ENCODE measurements at regions not wholly inside any gene's neighbourhood (a gene's known extent, or its start where the extent isn't known, plus 50 kb on each side); places are given as distances from the start of the nearest gene placed in this dataset.

- DNase-seq (ENCODE audit: low spot score) = no peak
These were observed 1077.9 kb upstream of the PIK3C3 start for GRCh38 chr18:40877096-40877495.

- no peak for DNase-seq (ENCODE audit: low spot score)
These were observed 1079.9 kb upstream of the PIK3C3 start for GRCh38 chr18:40875101-40875615.

GRCh38 chr18:40874233-40874632 is 1080.8 kb upstream of the PIK3C3 start:
- DNase-seq (ENCODE audit: low spot score) = no peak

GRCh38 chr18:40868110-40868858 is 1086.8 kb upstream of the PIK3C3 start:
- DNase-seq (ENCODE audit: low spot score) = peak; percentile 12

- DNase-seq (ENCODE audit: low spot score) = no peak
These were observed 1087.6 kb upstream of the PIK3C3 start for GRCh38 chr18:40867459-40867858.

GRCh38 chr18:40866968-40867367 is 1088.1 kb upstream of the PIK3C3 start:
- DNase-seq (ENCODE audit: low spot score) = no peak

- no peak for DNase-seq (ENCODE audit: low spot score)
These were observed 1088.9 kb upstream of the PIK3C3 start for GRCh38 chr18:40866013-40866645.

GRCh38 chr18:40864846-40865245 is 1090.2 kb upstream of the PIK3C3 start:
- no peak for DNase-seq (ENCODE audit: low spot score)

GRCh38 chr18:40863801-40864200 is 1091.2 kb upstream of the PIK3C3 start:
- no peak for DNase-seq (ENCODE audit: low spot score)

- no peak for DNase-seq (ENCODE audit: low spot score)
These were observed 1094.8 kb upstream of the PIK3C3 start for GRCh38 chr18:40860189-40860588.

- DNase-seq (ENCODE audit: low spot score) = no peak
These were observed 1099.4 kb upstream of the PIK3C3 start for GRCh38 chr18:40855661-40856060.

GRCh38 chr18:40852406-40852805 is 1102.6 kb upstream of the PIK3C3 start:
- DNase-seq (ENCODE audit: low spot score) = no peak

- no peak for DNase-seq (ENCODE audit: low spot score)
These were observed 1104.0 kb upstream of the PIK3C3 start for GRCh38 chr18:40851014-40851429.

GRCh38 chr18:40849886-40850285 is 1105.1 kb upstream of the PIK3C3 start:
- no peak for DNase-seq (ENCODE audit: low spot score)

- no peak for DNase-seq (ENCODE audit: low spot score)
These were observed 1113.6 kb upstream of the PIK3C3 start for GRCh38 chr18:40841467-40841866.

- no peak for DNase-seq (ENCODE audit: low spot score)
These were observed 1114.0 kb upstream of the PIK3C3 start for GRCh38 chr18:40841063-40841462.

- DNase-seq (ENCODE audit: low spot score) = no peak
These were observed 1122.7 kb upstream of the PIK3C3 start for GRCh38 chr18:40832362-40832761.

GRCh38 chr18:40824291-40824690 is 1130.7 kb upstream of the PIK3C3 start:
- DNase-seq (ENCODE audit: low spot score) = no peak

GRCh38 chr18:40821596-40822243 is 1133.3 kb upstream of the PIK3C3 start:
- DNase-seq (ENCODE audit: low spot score) = no peak

GRCh38 chr18:40812981-40813515 is 1142.0 kb upstream of the PIK3C3 start:
- no peak for DNase-seq (ENCODE audit: low spot score)

GRCh38 chr18:40810372-40810771 is 1144.7 kb upstream of the PIK3C3 start:
- peak; percentile 33 for DNase-seq (ENCODE audit: low spot score)

GRCh38 chr18:40789286-40789685 is 1165.7 kb upstream of the PIK3C3 start:
- no peak for DNase-seq (ENCODE audit: low spot score)
